Activated naive CD4-positive, alpha-beta T cell treated with anti-CD3 and anti-CD28 coated beads for 36 hours (primary cell): ENCODE measurements at regions not wholly inside any gene's neighbourhood (a gene's known extent, or its start where the extent isn't known, plus 50 kb on each side); places are given as distances from the start of the nearest gene placed in this dataset.

Experiments used
- CTCF ChIA-PET: fragments of 350-600 bp; sonication (Branson Sonifier 250); formaldehyde crosslinking; loops from one replicate; lab custom pipeline; 2021; ENCODE audit warnings: antibody characterized with exemption; lab: Charles Lee
- DNase-seq: peaks from one replicate; pipeline ENCODE4 v3.0.0-alpha.2; 2020
- H3K27ac Mint-ChIP-seq: one replicate; pipeline ENCODE4 v1.8.0; 2021; ENCODE audit warnings: mild to moderate bottlenecking, mixed read lengths
- H3K27me3 Mint-ChIP-seq: one replicate; pipeline ENCODE4 v1.8.0; 2021; ENCODE audit warnings: low read depth, mixed read lengths
- H3K36me3 Mint-ChIP-seq: one replicate; pipeline ENCODE4 v1.8.0; 2021; ENCODE audit warnings: low read depth, mixed read lengths
- H3K4me1 Mint-ChIP-seq: one replicate; pipeline ENCODE4 v1.8.0; 2021; ENCODE audit warnings: low read depth, mixed read lengths
- H3K4me3 Mint-ChIP-seq: one replicate; pipeline ENCODE4 v1.8.0; 2021; ENCODE audit warnings: mild to moderate bottlenecking, moderate library complexity, mixed read lengths
- H3K9me3 Mint-ChIP-seq: one replicate; pipeline ENCODE4 v1.8.0; 2021; ENCODE audit warnings: mixed read lengths
- intact Hi-C: fragments of 100-400 bp; cut with micrococcal nuclease; formaldehyde crosslinking; loops from one replicate; pipeline ENCODE4 v1.15.1; 2023

GRCh38 chr20:50338479-50339391 is 148.1 kb downstream of the CEBPB start:
- Mint-ChIP-seq H3K4me3 (peak overlapping the region; percentile 53), H3K27ac (peak overlapping the region; percentile 92), H3K4me1 (peaks cover 36% of the 10 kb centered on the region), H3K9me3 (no peaks in the 10 kb centered on the region), H3K36me3 (no peaks in the 10 kb centered on the region), H3K27me3 (no peaks in the 10 kb centered on the region)
- peak; percentile 88 for DNase-seq
- intact Hi-C loops, result loop anchor here (1.0 to 5.0 kb wide), 8 partner anchors 11 to 232 kb away; partner anchors contain the start of genes CEBPB and UBE2V1
- CTCF ChIA-PET, result interaction anchor here (0.9 to 1.6 kb wide), 6 partner anchors 11 to 151 kb away, joined by 3 to 4 read pairs (median 4); no protein-coding TSS in a partner anchor

GRCh38 chr20:50339466-50339901 is 148.9 kb downstream of the CEBPB start:
- H3K9me3 Mint-ChIP-seq, result no peaks in the 10 kb centered on the region
- H3K4me1 Mint-ChIP-seq, result peaks cover 36% of the 10 kb centered on the region
- CTCF ChIA-PET, result interaction anchor here (0.5 to 1.6 kb wide), 5 partner anchors 10 to 147 kb away, joined by 3 to 4 read pairs (median 3); no protein-coding TSS in a partner anchor
- no peaks in the 10 kb centered on the region for H3K36me3 Mint-ChIP-seq
- H3K27ac Mint-ChIP-seq, result peak overlapping the region; percentile 92
- DNase-seq, result peak; percentile 37
- intact Hi-C loops, result loop anchor here (1.0 to 5.0 kb wide), 7 partner anchors 10 to 231 kb away; partner anchors contain the start of genes CEBPB and UBE2V1
- H3K4me3 Mint-ChIP-seq, result peak overlapping the region; percentile 53
- H3K27me3 Mint-ChIP-seq, result no peaks in the 10 kb centered on the region

- Mint-ChIP-seq H3K27me3 (no peaks in the 10 kb centered on the region), H3K9me3 (no peaks in the 10 kb centered on the region), H3K27ac (peak overlapping the region; percentile 92), H3K4me3 (no peak overlapping the region), H3K4me1 (peaks cover 36% of the 10 kb centered on the region), H3K36me3 (no peaks in the 10 kb centered on the region)
- CTCF ChIA-PET, result interaction anchor here (0.6 to 1.3 kb wide), 4 partner anchors 42 to 180 kb away, joined by 3 to 4 read pairs (median 3); no protein-coding TSS in a partner anchor
- no peak for DNase-seq
- intact Hi-C loops, result no loop called here
Observed at GRCh38 chr20:50340541-50340940, 149.9 kb downstream of the CEBPB start.

- no peaks in the 10 kb centered on the region for H3K27me3 Mint-ChIP-seq
- H3K27ac Mint-ChIP-seq, result no peak overlapping the region
- H3K9me3 Mint-ChIP-seq, result no peaks in the 10 kb centered on the region
- no peaks in the 10 kb centered on the region for H3K36me3 Mint-ChIP-seq
- H3K4me1 Mint-ChIP-seq, result peaks cover 37% of the 10 kb centered on the region
- CTCF ChIA-PET, result no interaction called here
- no peak for DNase-seq
- intact Hi-C loops, result no loop called here
- no peak overlapping the region for H3K4me3 Mint-ChIP-seq
Observed at GRCh38 chr20:50341050-50341449, 150.4 kb downstream of the CEBPB start.

GRCh38 chr20:50341880-50342637 is 151.4 kb downstream of the CEBPB start:
- H3K4me1 Mint-ChIP-seq, result peaks cover 44% of the 10 kb centered on the region
- CTCF ChIA-PET, result interaction anchor here (2.1 kb wide), 1 partner anchor 123 kb away, joined by 5 read pairs; no protein-coding TSS in a partner anchor
- H3K4me3 Mint-ChIP-seq, result no peak overlapping the region
- no peaks in the 10 kb centered on the region for H3K36me3 Mint-ChIP-seq
- H3K9me3 Mint-ChIP-seq, result no peaks in the 10 kb centered on the region
- no peak for DNase-seq
- H3K27ac Mint-ChIP-seq, result no peak overlapping the region
- no peaks in the 10 kb centered on the region for H3K27me3 Mint-ChIP-seq
- intact Hi-C loops, result no loop called here

GRCh38 chr20:50342638-50343102 is 152.0 kb downstream of the CEBPB start:
- CTCF ChIA-PET, result interaction anchor here (2.1 kb wide), 1 partner anchor 122 kb away, joined by 5 read pairs; no protein-coding TSS in a partner anchor
- intact Hi-C loops, result no loop called here
- Mint-ChIP-seq H3K4me3 (no peak overlapping the region), H3K27me3 (no peaks in the 10 kb centered on the region), H3K9me3 (no peaks in the 10 kb centered on the region), H3K36me3 (no peaks in the 10 kb centered on the region), H3K27ac (no peak overlapping the region), H3K4me1 (peaks cover 42% of the 10 kb centered on the region)
- no peak for DNase-seq

- Mint-ChIP-seq H3K9me3 (no peaks in the 10 kb centered on the region), H3K36me3 (no peaks in the 10 kb centered on the region), H3K4me3 (no peak overlapping the region), H3K27ac (no peak overlapping the region), H3K27me3 (no peaks in the 10 kb centered on the region), H3K4me1 (peaks cover 37% of the 10 kb centered on the region)
- no peak for DNase-seq
- CTCF ChIA-PET, result interaction anchor here (2.1 kb wide), 1 partner anchor 122 kb away, joined by 5 read pairs; no protein-coding TSS in a partner anchor
- intact Hi-C loops, result no loop called here
Observed at GRCh38 chr20:50343125-50343489, 152.5 kb downstream of the CEBPB start.

GRCh38 chr20:50343490-50344179 is 153.0 kb downstream of the CEBPB start:
- Mint-ChIP-seq H3K27me3 (no peaks in the 10 kb centered on the region), H3K27ac (no peak overlapping the region), H3K4me3 (no peak overlapping the region), H3K36me3 (no peaks in the 10 kb centered on the region), H3K4me1 (peaks cover 32% of the 10 kb centered on the region), H3K9me3 (no peaks in the 10 kb centered on the region)
- DNase-seq, result no peak
- intact Hi-C loops, result no loop called here
- CTCF ChIA-PET, result interaction anchor here (2.1 kb wide), 1 partner anchor 121 kb away, joined by 5 read pairs; no protein-coding TSS in a partner anchor

GRCh38 chr20:50344232-50345071 is 153.8 kb downstream of the CEBPB start:
- CTCF ChIA-PET, result no interaction called here
- Mint-ChIP-seq H3K4me3 (no peak overlapping the region), H3K27me3 (no peaks in the 10 kb centered on the region), H3K9me3 (no peaks in the 10 kb centered on the region), H3K4me1 (peaks cover 29% of the 10 kb centered on the region), H3K36me3 (no peaks in the 10 kb centered on the region), H3K27ac (no peak overlapping the region)
- DNase-seq, result peak; percentile 44
- intact Hi-C loops, result no loop called here

GRCh38 chr20:50345712-50346373 is 155.2 kb downstream of the CEBPB start:
- intact Hi-C loops, result no loop called here
- DNase-seq, result no peak
- peaks cover 20% of the 10 kb centered on the region for H3K4me1 Mint-ChIP-seq

More at GRCh38 chr20:50345712-50346373, 155.2 kb downstream of the CEBPB start:
- Mint-ChIP-seq H3K9me3 (no peaks in the 10 kb centered on the region), H3K27me3 (no peaks in the 10 kb centered on the region), H3K4me3 (no peak overlapping the region), H3K27ac (no peak overlapping the region), H3K36me3 (no peaks in the 10 kb centered on the region)
- CTCF ChIA-PET, result interaction anchor here (1.0 to 1.2 kb wide), 2 partner anchors 118 to 140 kb away, joined by 3 read pairs; no protein-coding TSS in a partner anchor
